SK-N-MC (cell line): ENCODE measurements at regions not wholly inside any gene's neighbourhood (a gene's known extent, or its start where the extent isn't known, plus 50 kb on each side); places are given as distances from the start of the nearest gene placed in this dataset.

Source experiments
- EZH2 ChIP-seq: fragments of 200-600 bp; sonication (generic); IDR thresholded peaks from one replicate; pipeline ENCODE4 v1.6.1; 2017; ENCODE audit warnings: antibody characterized with exemption
- POLR2AphosphoS5 ChIP-seq: IDR thresholded peaks from 2 replicates; pipeline ENCODE4 v1.6.1; 2012; ENCODE audit warnings: mild to moderate bottlenecking, low read depth, low read length, borderline replicate concordance

- no peak for TF ChIP-seq EZH2
- peak; percentile 75 for TF ChIP-seq POLR2AphosphoS5
These were observed 55.0 kb upstream of the FOXC1 start for GRCh38 chr6:1554476-1555310.
